SK-N-SH treated with all-trans-retinoic acid at 6 μM for 48 hours (cell line): ENCODE measurements at regions not wholly inside any gene's neighbourhood (a gene's known extent, or its start where the extent isn't known, plus 50 kb on each side); places are given as distances from the start of the nearest gene placed in this dataset.

Experiments
- ARNTL ChIP-seq: fragments of 450-650 bp; formaldehyde crosslinking; IDR thresholded peaks from 2 replicates; pipeline ENCODE4 v1.5.0; 2020; ENCODE audit warnings: low read depth, mild to moderate bottlenecking, moderate library complexity, borderline replicate concordance
- ESRRG ChIP-seq: fragments of 250-450 bp; sonication (Bioruptor Pico); IDR thresholded peaks from 2 replicates; pipeline ENCODE4 v1.6.1; 2021; ENCODE audit warnings: mild to moderate bottlenecking
- PATZ1 ChIP-seq: fragments of 250-450 bp; sonication (Bioruptor Pico); IDR thresholded peaks from 2 replicates; pipeline ENCODE4 v1.8.0; 2020; ENCODE audit warnings: mild to moderate bottlenecking, moderate library complexity, borderline replicate concordance
- TCF4 ChIP-seq: fragments of 250-450 bp; sonication (Bioruptor Pico); IDR thresholded peaks from 2 replicates; pipeline ENCODE4 v1.8.0; 2021; ENCODE audit warnings: mild to moderate bottlenecking, moderate library complexity, borderline replicate concordance
- ZC3H10 ChIP-seq: fragments of 250-450 bp; sonication (Bioruptor Pico); IDR thresholded peaks from 2 replicates; pipeline ENCODE4 v1.5.1; 2021; ENCODE audit warnings: mild to moderate bottlenecking, moderate library complexity
- ZFP30 ChIP-seq: fragments of 450-650 bp; formaldehyde crosslinking; IDR thresholded peaks from 2 replicates; pipeline ENCODE4 v1.5.0; 2022; ENCODE audit warnings: mild to moderate bottlenecking, moderate library complexity
- TF ChIP-seq, protein P1 (sequence below): fragments of 250-450 bp; sonication (Bioruptor Pico); IDR thresholded peaks from 2 replicates; pipeline ENCODE4 v1.5.0; 2020; ENCODE audit warnings: mild to moderate bottlenecking, moderate library complexity

GRCh38 chr15:101573951-101574350, 78.2 kb downstream of the TM2D3 start:
- TF ChIP-seq ESRRG (CRISPR knock-in tag) (no peak), PATZ1 (no peak), ZC3H10 (CRISPR knock-in tag) (no peak), ARNTL (no peak), TCF4 (CRISPR knock-in tag) (no peak), ZFP30 (CRISPR knock-in tag) (no peak)
- TF ChIP-seq, protein P1, sequence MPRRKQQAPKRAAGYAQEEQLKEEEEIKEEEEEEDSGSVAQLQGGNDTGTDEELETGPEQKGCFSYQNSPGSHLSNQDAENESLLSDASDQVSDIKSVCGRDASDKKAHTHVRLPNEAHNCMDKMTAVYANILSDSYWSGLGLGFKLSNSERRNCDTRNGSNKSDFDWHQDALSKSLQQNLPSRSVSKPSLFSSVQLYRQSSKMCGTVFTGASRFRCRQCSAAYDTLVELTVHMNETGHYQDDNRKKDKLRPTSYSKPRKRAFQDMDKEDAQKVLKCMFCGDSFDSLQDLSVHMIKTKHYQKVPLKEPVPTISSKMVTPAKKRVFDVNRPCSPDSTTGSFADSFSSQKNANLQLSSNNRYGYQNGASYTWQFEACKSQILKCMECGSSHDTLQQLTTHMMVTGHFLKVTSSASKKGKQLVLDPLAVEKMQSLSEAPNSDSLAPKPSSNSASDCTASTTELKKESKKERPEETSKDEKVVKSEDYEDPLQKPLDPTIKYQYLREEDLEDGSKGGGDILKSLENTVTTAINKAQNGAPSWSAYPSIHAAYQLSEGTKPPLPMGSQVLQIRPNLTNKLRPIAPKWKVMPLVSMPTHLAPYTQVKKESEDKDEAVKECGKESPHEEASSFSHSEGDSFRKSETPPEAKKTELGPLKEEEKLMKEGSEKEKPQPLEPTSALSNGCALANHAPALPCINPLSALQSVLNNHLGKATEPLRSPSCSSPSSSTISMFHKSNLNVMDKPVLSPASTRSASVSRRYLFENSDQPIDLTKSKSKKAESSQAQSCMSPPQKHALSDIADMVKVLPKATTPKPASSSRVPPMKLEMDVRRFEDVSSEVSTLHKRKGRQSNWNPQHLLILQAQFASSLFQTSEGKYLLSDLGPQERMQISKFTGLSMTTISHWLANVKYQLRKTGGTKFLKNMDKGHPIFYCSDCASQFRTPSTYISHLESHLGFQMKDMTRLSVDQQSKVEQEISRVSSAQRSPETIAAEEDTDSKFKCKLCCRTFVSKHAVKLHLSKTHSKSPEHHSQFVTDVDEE (CRISPR knock-in tag): no peak
